ENCODE measurements at regions not wholly inside any gene's neighbourhood (a gene's known extent, or its start where the extent isn't known, plus 50 kb on each side); places are given as distances from the start of the nearest gene placed in this dataset.

GRCh38 chr5:38618154-38618553 lies 61.7 kb upstream of the LIFR start:
- Histone ChIP-seq H3K27me3 (ENCODE audit: control insufficient read depth in 2 of 2, insufficient read depth in 2 of 2, low read length in 2 of 2) (peaks cover 0 to 4% of the 10 kb centered on the region in 2 donors), H2AFZ (ENCODE audit: insufficient read depth, low read depth, low read length, poor library complexity, severe bottlenecking) (no peak overlapping the region), H4K20me1 (ENCODE audit: insufficient read depth, low read length) (no peaks in the 10 kb centered on the region), H3K4me3 (replicated peaks in 1 of 3; ENCODE audit: low read depth in 2 of 3, low read length in 3 of 3) (no peak overlapping the region), H3K27ac (ENCODE audit: low read depth in 1 of 2, low read length in 2 of 2) (no peak overlapping the region), H3K4me2 (replicated peaks; ENCODE audit: extremely low read depth, low read length, poor library complexity, severe bottlenecking) (no peak overlapping the region), H3K79me2 (ENCODE audit: insufficient read depth, low read length) (no peaks in the 10 kb centered on the region), H3K4me1 (ENCODE audit: control insufficient read depth in 1 of 2, insufficient read depth in 2 of 2, low read length in 2 of 2) (no peaks in the 10 kb centered on the region), H3K36me3 (replicated peaks in 1 of 2; ENCODE audit: control insufficient read depth in 1 of 2, insufficient read depth in 2 of 2, low read length in 2 of 2) (no peaks in the 10 kb centered on the region), H3K9ac (ENCODE audit: insufficient read depth, low read length, poor library complexity, severe bottlenecking) (no peak overlapping the region), H3K9me3 (replicated peaks in 1 of 2; ENCODE audit: control insufficient read depth in 1 of 2, insufficient read depth in 1 of 2, low read length in 2 of 2) (peaks cover 6 to 7% of the 10 kb centered on the region in 2 donors)
- intact Hi-C loops (cut with micrococcal nuclease) = no loop called here
- Mint-ChIP-seq H3K36me3 (no peaks in the 10 kb centered on the region), H3K9me3 (peaks cover 2 to 26% (median 11%) of the 10 kb centered on the region in 7 donors), H3K4me3 (no peak overlapping the region), H3K27ac (no peak overlapping the region), H3K4me1 (no peaks in the 10 kb centered on the region), H3K27me3 (ENCODE audit: low read depth in 3 of 3) (peaks cover 0 to 10% (median 2%) of the 10 kb centered on the region in 3 donors)
- no CpG with 5 or more reads among the region's 1 CpG for WGBS (ENCODE audit: insufficient coverage)
- TF ChIP-seq CTCF (IDR thresholded peaks at IDR 0.05) = no peak
- no peak for DNase-seq

DNA sequence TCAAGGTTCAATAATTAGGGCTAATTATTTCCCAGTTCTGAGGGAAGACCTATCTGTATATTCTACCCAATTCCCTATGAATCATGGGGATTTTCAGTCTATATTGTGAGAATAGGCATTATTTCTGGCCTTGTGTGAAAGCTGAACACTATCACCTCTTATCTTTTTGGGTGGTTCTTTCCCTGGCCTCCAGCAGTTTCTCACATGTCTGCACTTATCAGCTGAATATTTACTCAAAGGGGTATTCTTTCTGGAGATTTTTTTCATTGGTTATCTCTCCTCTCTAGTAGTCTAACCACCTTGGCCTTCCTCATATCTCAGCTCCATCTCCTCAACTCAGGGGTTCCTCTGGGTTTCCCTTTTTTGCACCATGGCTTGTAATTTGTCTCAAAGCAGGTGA lies 64.9 kb upstream of the LIFR start:
- no peak for TF ChIP-seq CTCF (IDR thresholded peaks at IDR 0.05)
- DNase-seq = no peak
- H3K27me3 Mint-ChIP-seq (ENCODE audit: low read depth in 3 of 3) = peaks cover 0 to 2% (median 2%) of the 10 kb centered on the region in 3 donors

More for the DNA sequence above, 64.9 kb upstream of the LIFR start:
- H2AFZ ChIP-seq (ENCODE audit: insufficient read depth, low read depth, low read length, poor library complexity, severe bottlenecking) = no peak overlapping the region
- no peaks in the 10 kb centered on the region for H3K4me1 Mint-ChIP-seq
- no peak overlapping the region for H3K27ac ChIP-seq (ENCODE audit: low read depth in 1 of 2, low read length in 2 of 2)
- H3K4me3 ChIP-seq (replicated peaks in 1 of 3; ENCODE audit: low read depth in 2 of 3, low read length in 3 of 3) = no peak overlapping the region
- peaks cover 3 to 20% (median 7%) of the 10 kb centered on the region in 7 donors for H3K9me3 Mint-ChIP-seq
- H3K36me3 ChIP-seq (replicated peaks in 1 of 2; ENCODE audit: control insufficient read depth in 1 of 2, insufficient read depth in 2 of 2, low read length in 2 of 2) = no peaks in the 10 kb centered on the region
- no peaks in the 10 kb centered on the region for H3K4me1 ChIP-seq (ENCODE audit: control insufficient read depth in 1 of 2, insufficient read depth in 2 of 2, low read length in 2 of 2)
- H3K27me3 ChIP-seq (ENCODE audit: control insufficient read depth in 2 of 2, insufficient read depth in 2 of 2, low read length in 2 of 2) = peaks cover 0 to 2% of the 10 kb centered on the region in 2 donors
- H3K9ac ChIP-seq (ENCODE audit: insufficient read depth, low read length, poor library complexity, severe bottlenecking) = no peak overlapping the region
- no peaks in the 10 kb centered on the region for H4K20me1 ChIP-seq (ENCODE audit: insufficient read depth, low read length)
- H3K79me2 ChIP-seq (ENCODE audit: insufficient read depth, low read length) = no peaks in the 10 kb centered on the region
- intact Hi-C loops (cut with micrococcal nuclease) = no loop called here
- no peak overlapping the region for H3K4me3 Mint-ChIP-seq
- no peak overlapping the region for H3K27ac Mint-ChIP-seq
- no peaks in the 10 kb centered on the region for H3K36me3 Mint-ChIP-seq
- peaks cover 6 to 7% of the 10 kb centered on the region in 2 donors for H3K9me3 ChIP-seq (replicated peaks in 1 of 2; ENCODE audit: control insufficient read depth in 1 of 2, insufficient read depth in 1 of 2, low read length in 2 of 2)
- no peak overlapping the region for H3K4me2 ChIP-seq (replicated peaks; ENCODE audit: extremely low read depth, low read length, poor library complexity, severe bottlenecking)

All from CD14-positive monocyte (primary cell).